ENCODE measurements at regions not wholly inside any gene's neighbourhood (a gene's known extent, or its start where the extent isn't known, plus 50 kb on each side); places are given as distances from the start of the nearest gene placed in this dataset.

DNA sequence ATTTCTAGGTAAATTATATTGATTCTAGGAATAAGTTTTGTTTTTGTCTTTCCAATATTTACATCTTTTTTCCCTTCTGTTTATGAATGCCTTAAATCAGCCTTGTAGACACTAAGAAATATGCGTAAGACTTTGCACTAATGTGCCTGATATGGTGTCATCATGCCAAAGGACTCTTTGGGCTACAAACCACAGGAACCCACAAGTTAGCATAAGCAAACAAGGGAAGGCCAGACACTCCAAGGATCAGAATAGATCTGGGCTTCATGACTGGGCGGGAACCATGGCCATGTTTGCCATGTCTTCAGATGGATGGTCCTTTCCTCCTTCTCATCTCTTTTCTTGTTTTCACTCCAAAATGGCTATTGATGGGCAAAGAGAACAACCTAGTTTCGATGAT, 242.2 kb upstream of the CHRNA7 start:
- CTCF ChIA-PET = no interaction called here
- DNase-seq (no peak), ATAC-seq (ENCODE audit: low read depth) (no peak)
- Mint-ChIP-seq H3K36me3 (ENCODE audit: low read depth) (no peaks in the 10 kb centered on the region), H3K27me3 (no peaks in the 10 kb centered on the region), H3K9me3 (no peaks in the 10 kb centered on the region), H3K4me3 (no peak overlapping the region), H3K4me1 (no peaks in the 10 kb centered on the region), H3K27ac (no peak overlapping the region)
- POLR2A ChIA-PET = no interaction called here
- intact Hi-C loops (cut with micrococcal nuclease) = no loop called here
- TF ChIP-seq, protein P1, sequence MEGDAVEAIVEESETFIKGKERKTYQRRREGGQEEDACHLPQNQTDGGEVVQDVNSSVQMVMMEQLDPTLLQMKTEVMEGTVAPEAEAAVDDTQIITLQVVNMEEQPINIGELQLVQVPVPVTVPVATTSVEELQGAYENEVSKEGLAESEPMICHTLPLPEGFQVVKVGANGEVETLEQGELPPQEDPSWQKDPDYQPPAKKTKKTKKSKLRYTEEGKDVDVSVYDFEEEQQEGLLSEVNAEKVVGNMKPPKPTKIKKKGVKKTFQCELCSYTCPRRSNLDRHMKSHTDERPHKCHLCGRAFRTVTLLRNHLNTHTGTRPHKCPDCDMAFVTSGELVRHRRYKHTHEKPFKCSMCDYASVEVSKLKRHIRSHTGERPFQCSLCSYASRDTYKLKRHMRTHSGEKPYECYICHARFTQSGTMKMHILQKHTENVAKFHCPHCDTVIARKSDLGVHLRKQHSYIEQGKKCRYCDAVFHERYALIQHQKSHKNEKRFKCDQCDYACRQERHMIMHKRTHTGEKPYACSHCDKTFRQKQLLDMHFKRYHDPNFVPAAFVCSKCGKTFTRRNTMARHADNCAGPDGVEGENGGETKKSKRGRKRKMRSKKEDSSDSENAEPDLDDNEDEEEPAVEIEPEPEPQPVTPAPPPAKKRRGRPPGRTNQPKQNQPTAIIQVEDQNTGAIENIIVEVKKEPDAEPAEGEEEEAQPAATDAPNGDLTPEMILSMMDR (IDR thresholded peaks at IDR 0.05) = no peak

GRCh38 chr15:31792611-31793199, 237.6 kb upstream of the CHRNA7 start:
- DNase-seq (no peak), ATAC-seq (ENCODE audit: low read depth) (no peak)
- Mint-ChIP-seq H3K9me3 (no peaks in the 10 kb centered on the region), H3K4me1 (no peaks in the 10 kb centered on the region), H3K27me3 (no peaks in the 10 kb centered on the region), H3K27ac (no peak overlapping the region), H3K4me3 (no peak overlapping the region), H3K36me3 (ENCODE audit: low read depth) (no peaks in the 10 kb centered on the region)
- ChIA-PET CTCF (no interaction called here), POLR2A (no interaction called here)
- TF ChIP-seq, protein P1 (IDR thresholded peaks at IDR 0.05) = no peak
- intact Hi-C loops (cut with micrococcal nuclease) = no loop called here

DNA sequence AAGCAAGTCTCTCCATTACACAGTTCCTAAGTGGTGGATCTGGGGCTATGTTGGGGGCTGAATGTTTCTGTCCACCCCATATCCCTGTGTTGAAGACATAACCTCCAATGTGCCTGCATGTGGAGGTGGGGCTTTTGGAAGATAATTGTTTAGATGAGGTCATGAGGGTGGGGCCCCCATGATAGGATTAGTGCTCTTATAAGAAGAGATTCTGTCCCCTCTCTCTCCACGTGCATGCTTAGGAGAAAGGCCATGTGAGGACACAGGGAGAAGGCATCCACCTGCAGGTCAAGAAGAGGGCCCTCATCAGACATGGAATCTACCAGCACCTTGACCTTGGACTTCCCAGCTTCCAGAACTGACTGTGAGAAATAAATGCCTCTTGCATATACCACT, 231.0 kb upstream of the CHRNA7 start:
- ATAC-seq (ENCODE audit: low read depth) (no peak), DNase-seq (no peak)
- CTCF ChIA-PET = no interaction called here
- POLR2A ChIA-PET = no interaction called here
- no peaks in the 10 kb centered on the region for H3K4me1 Mint-ChIP-seq
- intact Hi-C loops (cut with micrococcal nuclease) = no loop called here
- H3K4me3 Mint-ChIP-seq = no peak overlapping the region
- H3K27me3 Mint-ChIP-seq = peaks cover 3% of the 10 kb centered on the region
- no peaks in the 10 kb centered on the region for H3K36me3 Mint-ChIP-seq (ENCODE audit: low read depth)
- H3K9me3 Mint-ChIP-seq = no peaks in the 10 kb centered on the region
- no peak overlapping the region for H3K27ac Mint-ChIP-seq
- TF ChIP-seq, protein P1 (IDR thresholded peaks at IDR 0.05) = no peak

DNA sequence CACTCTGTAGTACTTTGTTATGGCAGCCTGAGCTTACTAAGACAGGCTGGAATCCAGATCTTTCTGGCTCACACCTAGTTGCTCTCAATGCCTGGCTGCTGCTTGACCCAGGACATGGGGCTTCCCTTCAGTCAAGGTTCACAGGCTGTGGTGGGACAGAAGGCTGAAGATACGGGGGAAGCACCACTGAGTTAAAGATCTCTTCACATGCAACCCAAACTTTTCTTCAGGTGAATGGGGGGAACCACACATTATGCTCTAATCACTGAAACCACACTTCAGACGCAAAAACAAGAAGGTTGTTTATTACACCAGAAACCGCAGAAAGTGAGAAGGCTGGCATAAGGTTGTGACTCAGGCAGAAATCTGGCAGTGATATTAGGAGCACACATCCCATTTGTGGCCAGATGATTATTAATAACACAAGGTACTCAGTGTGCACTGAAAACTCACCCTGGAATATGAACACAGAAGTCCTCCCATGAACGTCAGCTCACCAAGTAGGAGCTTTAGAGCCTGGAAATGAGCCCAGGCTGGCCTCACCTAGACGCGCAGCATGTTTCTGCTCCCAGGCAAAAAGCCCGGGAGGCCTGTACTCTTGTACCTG, 230.5 kb upstream of the CHRNA7 start:
- intact Hi-C loops (cut with micrococcal nuclease) = no loop called here
- peaks cover 3% of the 10 kb centered on the region for H3K27me3 Mint-ChIP-seq
- ChIA-PET POLR2A (no interaction called here), CTCF (no interaction called here)
- H3K9me3 Mint-ChIP-seq = no peaks in the 10 kb centered on the region
- H3K27ac Mint-ChIP-seq = no peak overlapping the region
- H3K4me3 Mint-ChIP-seq = no peak overlapping the region
- TF ChIP-seq, protein P1 (IDR thresholded peaks at IDR 0.05) = no peak
- no peaks in the 10 kb centered on the region for H3K36me3 Mint-ChIP-seq (ENCODE audit: low read depth)
- no peak for ATAC-seq (ENCODE audit: low read depth)
- no peaks in the 10 kb centered on the region for H3K4me1 Mint-ChIP-seq
- DNase-seq = no peak

- H3K4me1 Mint-ChIP-seq = no peaks in the 10 kb centered on the region
- no peak overlapping the region for H3K4me3 Mint-ChIP-seq
- intact Hi-C loops (cut with micrococcal nuclease) = no loop called here
- POLR2A ChIA-PET = no interaction called here
- no peak overlapping the region for H3K27ac Mint-ChIP-seq
- H3K9me3 Mint-ChIP-seq = no peaks in the 10 kb centered on the region
- CTCF ChIA-PET = no interaction called here
- TF ChIP-seq, protein P1 (IDR thresholded peaks at IDR 0.05) = no peak
- DNase-seq (no peak), ATAC-seq (ENCODE audit: low read depth) (no peak)
- no peaks in the 10 kb centered on the region for H3K36me3 Mint-ChIP-seq (ENCODE audit: low read depth)
- H3K27me3 Mint-ChIP-seq = peaks cover 3% of the 10 kb centered on the region
These were observed 229.2 kb upstream of the CHRNA7 start for GRCh38 chr15:31801152-31801551.

Data from activated B cell treated with CpG ODN at 0.5 μM for 24 hours (primary cell).